Neuronal stem cell (in vitro differentiated cells): ENCODE measurements at regions not wholly inside any gene's neighbourhood (a gene's known extent, or its start where the extent isn't known, plus 50 kb on each side); places are given as distances from the start of the nearest gene placed in this dataset.

Source experiments
- DNase-seq: peaks from one replicate; pipeline ENCODE4 v3.0.0-alpha.2; 2013; ENCODE audit warnings: low spot score
- H2AFZ ChIP-seq: one replicate; pipeline ENCODE4 v1.6.1; 2013; ENCODE audit warnings: mild to moderate bottlenecking, low read length, inconsistent platforms
- H2AK5ac ChIP-seq: 2 replicates; pipeline ENCODE4 v1.6.1; 2013; ENCODE audit warnings: low read depth, mild to moderate bottlenecking, inconsistent platforms, low read length, moderate library complexity, mixed read lengths
- H2BK120ac ChIP-seq: 2 replicates; pipeline ENCODE4 v1.6.1; 2013; ENCODE audit warnings: low read depth, mild to moderate bottlenecking, inconsistent platforms, low read length, moderate library complexity, mixed read lengths
- H2BK12ac ChIP-seq: one replicate; pipeline ENCODE4 v1.6.1; 2013; ENCODE audit warnings: low read length, inconsistent platforms
- H2BK15ac ChIP-seq: 2 replicates; pipeline ENCODE4 v1.6.1; 2013; ENCODE audit warnings: mild to moderate bottlenecking, low read length, inconsistent platforms, mixed read lengths
- H2BK5ac ChIP-seq: one replicate; pipeline ENCODE4 v1.6.1; 2013; ENCODE audit warnings: inconsistent platforms, mild to moderate bottlenecking, low read length, moderate library complexity
- H3K14ac ChIP-seq: one replicate; pipeline ENCODE4 v1.6.1; 2013; ENCODE audit warnings: low read length, inconsistent platforms
- H3K18ac ChIP-seq: 2 replicates; pipeline ENCODE4 v1.6.1; 2013; ENCODE audit warnings: low read length, inconsistent platforms
- H3K23ac ChIP-seq: 2 replicates; pipeline ENCODE4 v1.6.1; 2013; ENCODE audit warnings: low read depth, mild to moderate bottlenecking, mixed read lengths, low read length, inconsistent platforms; ENCODE audit not compliant: poor library complexity
- H3K27ac ChIP-seq: replicated peaks from 3 replicates; pipeline ENCODE4 v1.5.1; 2013; ENCODE audit warnings: low read length, inconsistent platforms
- H3K27me3 ChIP-seq, 3 experiments: 2 replicates each; pipeline ENCODE4 v1.6.1; 2013; ENCODE audit warnings: low read length in 3 of 3, mild to moderate bottlenecking in 2 of 3, inconsistent platforms in 1 of 3, low read depth in 1 of 3, mixed read lengths in 1 of 3, moderate library complexity in 1 of 3; ENCODE audit not compliant: control insufficient read depth in 3 of 3, insufficient read depth in 3 of 3
- H3K36me3 ChIP-seq, 2 donors: replicated peaks in 1 of 2; 2 replicates each; pipeline ENCODE4 v1.6.1; 2013; ENCODE audit warnings: low read length in 2 of 2; ENCODE audit not compliant: control insufficient read depth in 2 of 2, insufficient read depth in 2 of 2
- H3K4ac ChIP-seq: 2 replicates; pipeline ENCODE4 v1.6.1; 2013; ENCODE audit warnings: inconsistent platforms, mild to moderate bottlenecking, low read length, moderate library complexity
- H3K4me1 ChIP-seq, 2 donors: 1 replicate in 1 of 2; 2 replicates in 1 of 2; pipeline ENCODE4 v1.6.1; 2013; ENCODE audit warnings: low read length in 2 of 2, low read depth in 1 of 2; ENCODE audit not compliant: control insufficient read depth in 2 of 2, insufficient read depth in 1 of 2
- H3K4me2 ChIP-seq: one replicate; pipeline ENCODE4 v1.6.1; 2013; ENCODE audit warnings: mild to moderate bottlenecking, low read length, inconsistent platforms; ENCODE audit not compliant: insufficient read depth, poor library complexity, severe bottlenecking
- H3K4me3 ChIP-seq, 2 donors: 2 replicates each; pipeline ENCODE4 v1.5.1; 2013; ENCODE audit warnings: low read length in 2 of 2, mild to moderate bottlenecking in 2 of 2, inconsistent platforms in 1 of 2, moderate library complexity in 1 of 2
- H3K79me1 ChIP-seq: one replicate; pipeline ENCODE4 v1.6.1; 2013; ENCODE audit warnings: low read depth, mild to moderate bottlenecking, inconsistent platforms, low read length, moderate library complexity
- H3K9ac ChIP-seq: one replicate; pipeline ENCODE4 v1.6.1; 2013; ENCODE audit warnings: mild to moderate bottlenecking, low read depth, low read length, inconsistent platforms; ENCODE audit not compliant: poor library complexity
- H3K9me3 ChIP-seq, 2 donors: replicated peaks in 1 of 2; 2 replicates each; pipeline versions ENCODE3 to v1.6.1; 2013; ENCODE audit warnings: low read length in 2 of 2, mild to moderate bottlenecking in 2 of 2, inconsistent platforms in 1 of 2, low read depth in 1 of 2, mixed read lengths in 1 of 2, moderate library complexity in 1 of 2; ENCODE audit not compliant: control insufficient read depth in 2 of 2, insufficient read depth in 1 of 2
- H4K8ac ChIP-seq: one replicate; pipeline ENCODE4 v1.6.1; 2013; ENCODE audit warnings: low read depth, mild to moderate bottlenecking, inconsistent platforms, low read length, moderate library complexity
- H4K91ac ChIP-seq: one replicate; pipeline ENCODE4 v1.6.1; 2013; ENCODE audit warnings: low read length, low read depth, mild to moderate bottlenecking, inconsistent platforms; ENCODE audit not compliant: poor library complexity
- WGBS, 2 donors: extraction: QIAGEN DNeasy Blood & Tissue Kit; methylation state at CpG; one replicate each; pipeline ENCODE4 v1.1.7; 2013; ENCODE audit warnings: missing lambda C conversion rate in 2 of 2, mixed read lengths in 1 of 2; ENCODE audit not compliant: insufficient read length in 2 of 2, insufficient replicate concordance in 1 of 2; ENCODE audit errors: extremely low coverage in 2 of 2; 5-methylcytosine and 5-hydroxymethylcytosine counted together

GRCh38 chr4:81751531-81752289 is 280.0 kb upstream of the RASGEF1B start:
- Histone ChIP-seq H3K9me3 (no peaks in the 10 kb centered on the region), H3K4me2 (no peak overlapping the region), H3K4ac (no peak overlapping the region), H2BK120ac (no peak overlapping the region), H3K4me1 (no peaks in the 10 kb centered on the region), H3K27me3 (no peaks in the 10 kb centered on the region), H3K27ac (no peak overlapping the region), H3K79me1 (no peaks in the 10 kb centered on the region), H2BK5ac (no peak overlapping the region), H3K4me3 (no peak overlapping the region), H2AFZ (no peak overlapping the region), H4K91ac (no peak overlapping the region), H2AK5ac (no peak overlapping the region), H2BK12ac (no peak overlapping the region), H3K9ac (no peak overlapping the region), H2BK15ac (no peak overlapping the region), H4K8ac (no peak overlapping the region), H3K18ac (no peak overlapping the region), H3K14ac (no peak overlapping the region), H3K23ac (no peak overlapping the region), H3K36me3 (no peaks in the 10 kb centered on the region)
- WGBS, 2 donors = no CpG with 5 or more reads among the region's 6 CpGs
- no peak for DNase-seq

GRCh38 chr4:81747242-81747930 is 275.7 kb upstream of the RASGEF1B start:
- no peak overlapping the region for H2BK5ac ChIP-seq
- no peak overlapping the region for H2BK15ac ChIP-seq
- no peak overlapping the region for H3K4ac ChIP-seq
- H4K8ac ChIP-seq = no peak overlapping the region
- no peak overlapping the region for H3K18ac ChIP-seq
- H2AK5ac ChIP-seq = no peak overlapping the region
- no peaks in the 10 kb centered on the region for H3K27me3 ChIP-seq
- H3K4me2 ChIP-seq = no peak overlapping the region
- WGBS, 2 donors = no CpG with 5 or more reads among the region's 2 CpGs
- H2BK120ac ChIP-seq = no peak overlapping the region
- no peak overlapping the region for H4K91ac ChIP-seq
- no peaks in the 10 kb centered on the region for H3K36me3 ChIP-seq
- DNase-seq = no peak
- no peak overlapping the region for H3K4me3 ChIP-seq
- no peak overlapping the region for H3K23ac ChIP-seq
- H3K27ac ChIP-seq = no peak overlapping the region
- H3K4me1 ChIP-seq = no peaks in the 10 kb centered on the region
- no peak overlapping the region for H3K9ac ChIP-seq
- H2AFZ ChIP-seq = no peak overlapping the region
- no peaks in the 10 kb centered on the region for H3K9me3 ChIP-seq
- H3K14ac ChIP-seq = no peak overlapping the region
- H2BK12ac ChIP-seq = no peak overlapping the region
- no peaks in the 10 kb centered on the region for H3K79me1 ChIP-seq

GRCh38 chr4:81746773-81747172 is 275.1 kb upstream of the RASGEF1B start:
- Histone ChIP-seq H2BK15ac (no peak overlapping the region), H3K4me2 (no peak overlapping the region), H3K27me3 (no peaks in the 10 kb centered on the region), H3K4me1 (no peaks in the 10 kb centered on the region), H3K9ac (no peak overlapping the region), H3K4ac (no peak overlapping the region), H2BK12ac (no peak overlapping the region), H3K18ac (no peak overlapping the region), H3K4me3 (no peak overlapping the region), H2BK5ac (no peak overlapping the region), H3K14ac (no peak overlapping the region), H2BK120ac (no peak overlapping the region), H2AFZ (no peak overlapping the region), H4K91ac (no peak overlapping the region), H3K27ac (no peak overlapping the region), H3K23ac (no peak overlapping the region), H3K79me1 (no peaks in the 10 kb centered on the region), H3K36me3 (no peaks in the 10 kb centered on the region), H4K8ac (no peak overlapping the region), H3K9me3 (no peaks in the 10 kb centered on the region), H2AK5ac (no peak overlapping the region)
- no CpG with 5 or more reads among the region's 1 CpG for WGBS, 2 donors
- no peak for DNase-seq

GRCh38 chr4:81746071-81746470 is 274.4 kb upstream of the RASGEF1B start:
- Histone ChIP-seq H4K8ac (no peak overlapping the region), H3K14ac (no peak overlapping the region), H3K79me1 (no peaks in the 10 kb centered on the region), H2BK15ac (no peak overlapping the region), H3K23ac (no peak overlapping the region), H3K9ac (no peak overlapping the region), H3K9me3 (no peaks in the 10 kb centered on the region), H2BK12ac (no peak overlapping the region), H3K36me3 (no peaks in the 10 kb centered on the region), H2BK5ac (no peak overlapping the region), H4K91ac (no peak overlapping the region), H3K4ac (no peak overlapping the region), H3K4me2 (no peak overlapping the region), H2AK5ac (no peak overlapping the region), H2BK120ac (no peak overlapping the region), H3K27ac (no peak overlapping the region), H3K4me1 (no peaks in the 10 kb centered on the region), H3K18ac (no peak overlapping the region), H3K4me3 (no peak overlapping the region), H3K27me3 (no peaks in the 10 kb centered on the region), H2AFZ (no peak overlapping the region)
- WGBS, 2 donors = no CpG with 5 or more reads among the region's 2 CpGs
- no peak for DNase-seq
